GM21529 (cell line): ENCODE measurements at regions not wholly inside any gene's neighbourhood (a gene's known extent, or its start where the extent isn't known, plus 50 kb on each side); places are given as distances from the start of the nearest gene placed in this dataset.
"Not testable (repeated sequence)": the region's sequence is repeated elsewhere in the genome, so short reads cannot be mapped to it uniquely, and the experiment has no call there.

Source experiments
- ATAC-seq: cut with Tn5 transposase; IDR thresholded peaks from one replicate; pipeline ENCODE4 v1.9.1; 2021; ENCODE audit not compliant: unreplicated experiment

GRCh38 chr6:141513830-141514229 is 618.9 kb upstream of the GJE1 start:
- ATAC-seq = no peak

- ATAC-seq = no peak
Observed at GRCh38 chr6:141510803-141511202, 621.9 kb upstream of the GJE1 start.

- ATAC-seq = not testable (repeated sequence)
Observed at GRCh38 chr6:141506062-141506461, 626.7 kb upstream of the GJE1 start.

GRCh38 chr6:141504318-141504717 is 628.4 kb upstream of the GJE1 start:
- ATAC-seq = not testable (repeated sequence)

GRCh38 chr6:141501616-141502015 is 631.1 kb upstream of the GJE1 start:
- no peak for ATAC-seq

GRCh38 chr6:141498977-141499376 is 633.7 kb upstream of the GJE1 start:
- ATAC-seq = no peak

- ATAC-seq = no peak
Observed at GRCh38 chr6:141492521-141493284, 640.0 kb upstream of the GJE1 start.

- ATAC-seq = no peak
Observed at GRCh38 chr6:141491684-141492083, 641.0 kb upstream of the GJE1 start.

GRCh38 chr6:141490982-141491381 is 641.7 kb upstream of the GJE1 start:
- ATAC-seq = no peak

- ATAC-seq = peak; percentile 25
Observed at GRCh38 chr6:141488488-141488887, 644.2 kb upstream of the GJE1 start.

- ATAC-seq = no peak
Observed at GRCh38 chr6:141486942-141487341, 645.8 kb upstream of the GJE1 start.

- ATAC-seq = peak; percentile 77
Observed at GRCh38 chr6:141484711-141485110, 648.0 kb upstream of the GJE1 start.

- peak; percentile 91 for ATAC-seq
Observed at GRCh38 chr6:141483598-141484061, 649.1 kb upstream of the GJE1 start.

GRCh38 chr6:141482796-141483597 is 649.7 kb upstream of the GJE1 start:
- ATAC-seq = peak; percentile 8

GRCh38 chr6:141475259-141475658 is 657.5 kb upstream of the GJE1 start:
- ATAC-seq = no peak

GRCh38 chr6:141472162-141472928 is 660.4 kb upstream of the GJE1 start:
- no peak for ATAC-seq

- no peak for ATAC-seq
Observed at GRCh38 chr6:141470810-141471209, 661.9 kb upstream of the GJE1 start.

GRCh38 chr6:141467881-141468280 is 664.8 kb upstream of the GJE1 start:
- no peak for ATAC-seq

- ATAC-seq = no peak
Observed at GRCh38 chr6:141467041-141467440, 665.7 kb upstream of the GJE1 start.

GRCh38 chr6:141464896-141465295 is 667.8 kb upstream of the GJE1 start:
- no peak for ATAC-seq

- ATAC-seq = peak; percentile 75
Observed at GRCh38 chr6:141464490-141464889, 668.2 kb upstream of the GJE1 start.
